Activated B cell treated with CpG ODN at 0.5 μM for 24 hours (primary cell): ENCODE measurements at regions not wholly inside any gene's neighbourhood (a gene's known extent, or its start where the extent isn't known, plus 50 kb on each side); places are given as distances from the start of the nearest gene placed in this dataset.

Experiments used
- ATAC-seq: fragments of 200-7000 bp; cut with Tn5 transposase; one replicate; pipeline ENCODE4 v1.10.0; 2021; ENCODE audit warnings: low read depth, mild to moderate bottlenecking, moderate library complexity
- CTCF ChIA-PET: fragments of 350-600 bp; sonication (Branson Sonifier 250); formaldehyde crosslinking; loops from one replicate; lab custom pipeline; 2021; ENCODE audit warnings: antibody characterized with exemption; lab: Charles Lee
- POLR2A ChIA-PET: fragments of 350-600 bp; sonication (Branson Sonifier 250); formaldehyde crosslinking; loops from one replicate; lab custom pipeline; 2021; ENCODE audit warnings: antibody characterized with exemption; lab: Charles Lee
- DNase-seq: peaks from one replicate; pipeline ENCODE4 v3.0.0; 2022
- H3K27ac Mint-ChIP-seq: one replicate; pipeline ENCODE4 v1.8.0; 2020; ENCODE audit warnings: mixed read lengths
- H3K27me3 Mint-ChIP-seq: one replicate; pipeline ENCODE4 v1.8.0; 2021; ENCODE audit warnings: mixed read lengths
- H3K36me3 Mint-ChIP-seq: one replicate; pipeline ENCODE4 v1.8.0; 2021; ENCODE audit warnings: low read depth, mixed read lengths
- H3K4me1 Mint-ChIP-seq: one replicate; pipeline ENCODE4 v1.8.0; 2021; ENCODE audit warnings: mixed read lengths
- H3K4me3 Mint-ChIP-seq: one replicate; pipeline ENCODE4 v1.8.0; 2020; ENCODE audit warnings: mild to moderate bottlenecking, mixed read lengths
- H3K9me3 Mint-ChIP-seq: one replicate; pipeline ENCODE4 v1.8.0; 2020; ENCODE audit warnings: mixed read lengths
- CTCF ChIP-seq: fragments of 200-600 bp; IDR thresholded peaks from one replicate; pipeline ENCODE4 v1.8.0; 2022; ENCODE audit warnings: antibody characterized with exemption, mild to moderate bottlenecking
- intact Hi-C: fragments of 100-400 bp; cut with micrococcal nuclease; formaldehyde crosslinking; loops from one replicate; pipeline ENCODE4 v1.15.1; 2024

GRCh38 chr1:10896673-10897072, 100.2 kb upstream of the CASZ1 start:
- Mint-ChIP-seq H3K27ac (no peak overlapping the region), H3K9me3 (no peaks in the 10 kb centered on the region), H3K27me3 (peaks cover 30% of the 10 kb centered on the region), H3K36me3 (no peaks in the 10 kb centered on the region), H3K4me1 (no peaks in the 10 kb centered on the region), H3K4me3 (no peak overlapping the region)
- POLR2A ChIA-PET, result no interaction called here
- no peak for TF ChIP-seq CTCF
- CTCF ChIA-PET, result no interaction called here
- DNase-seq, result no peak
- intact Hi-C loops, result no loop called here
- ATAC-seq, result no peak

GRCh38 chr1:10897321-10897980, 101.0 kb upstream of the CASZ1 start:
- ChIA-PET CTCF (no interaction called here), POLR2A (no interaction called here)
- Mint-ChIP-seq H3K9me3 (no peaks in the 10 kb centered on the region), H3K27me3 (peaks cover 24% of the 10 kb centered on the region), H3K36me3 (no peaks in the 10 kb centered on the region), H3K4me3 (no peak overlapping the region), H3K4me1 (no peaks in the 10 kb centered on the region), H3K27ac (no peak overlapping the region)
- ATAC-seq (no peak), DNase-seq (no peak)
- no peak for TF ChIP-seq CTCF
- intact Hi-C loops, result no loop called here

GRCh38 chr1:10897981-10898728, 101.7 kb upstream of the CASZ1 start:
- H3K4me3 Mint-ChIP-seq, result no peak overlapping the region
- no peaks in the 10 kb centered on the region for H3K36me3 Mint-ChIP-seq
- ChIA-PET POLR2A (no interaction called here), CTCF (no interaction called here)
- intact Hi-C loops, result no loop called here
- DNase-seq (no peak), ATAC-seq (no peak)
- TF ChIP-seq CTCF, result no peak
- H3K27me3 Mint-ChIP-seq, result peaks cover 24% of the 10 kb centered on the region
- no peaks in the 10 kb centered on the region for H3K9me3 Mint-ChIP-seq
- no peak overlapping the region for H3K27ac Mint-ChIP-seq
- H3K4me1 Mint-ChIP-seq, result no peaks in the 10 kb centered on the region

- H3K4me1 Mint-ChIP-seq, result no peaks in the 10 kb centered on the region
- H3K9me3 Mint-ChIP-seq, result no peaks in the 10 kb centered on the region
- CTCF ChIA-PET, result no interaction called here
- no peak overlapping the region for H3K27ac Mint-ChIP-seq
- H3K4me3 Mint-ChIP-seq, result no peak overlapping the region
- intact Hi-C loops, result no loop called here
- H3K27me3 Mint-ChIP-seq, result peaks cover 22% of the 10 kb centered on the region
- TF ChIP-seq CTCF, result no peak
- DNase-seq (no peak), ATAC-seq (no peak)
- POLR2A ChIA-PET, result no interaction called here
- H3K36me3 Mint-ChIP-seq, result no peaks in the 10 kb centered on the region
These were observed 102.5 kb upstream of the CASZ1 start for GRCh38 chr1:10898921-10899320.

GRCh38 chr1:10899490-10900250, 103.2 kb upstream of the CASZ1 start:
- no peaks in the 10 kb centered on the region for H3K36me3 Mint-ChIP-seq
- no peaks in the 10 kb centered on the region for H3K9me3 Mint-ChIP-seq
- intact Hi-C loops, result no loop called here
- peaks cover 5% of the 10 kb centered on the region for H3K4me1 Mint-ChIP-seq
- no peak overlapping the region for H3K4me3 Mint-ChIP-seq
- CTCF ChIA-PET, result no interaction called here
- no peak overlapping the region for H3K27ac Mint-ChIP-seq
- DNase-seq (no peak), ATAC-seq (no peak)
- POLR2A ChIA-PET, result no interaction called here
- no peak for TF ChIP-seq CTCF
- H3K27me3 Mint-ChIP-seq, result peaks cover 21% of the 10 kb centered on the region
